HEK293 (cell line): ENCODE measurements at regions not wholly inside any gene's neighbourhood (a gene's known extent, or its start where the extent isn't known, plus 50 kb on each side); places are given as distances from the start of the nearest gene placed in this dataset.

ENCODE experiments used
- CTCF ChIA-PET: fragments of 350-600 bp; formaldehyde crosslinking; extraction: SDS; loops from one replicate; lab custom pipeline; 2021; ENCODE audit warnings: antibody characterized with exemption; lab: Yijun Ruan, JAX
- POLR2A ChIA-PET: fragments of 300-600 bp; formaldehyde crosslinking; extraction: SDS; loops from one replicate; lab custom pipeline; 2020; ENCODE audit warnings: antibody characterized with exemption, inconsistent platforms; lab: Yijun Ruan, JAX
- H3K27ac ChIP-seq: fragments of 200-500 bp; sonication (Bioruptor generic); 2 replicates; pipeline ENCODE4 v1.5.1; 2014; ENCODE audit warnings: low read depth, low read length, control low read depth, inconsistent platforms; ENCODE audit errors: extremely low read depth
- H3K36me3 ChIP-seq, 2 experiments: fragments of 200-500 bp in 1 of 2; sonication (Bioruptor generic) in 1 of 2; 1 replicate in 1 of 2; 2 replicates in 1 of 2; pipeline ENCODE4 v1.5.1; 2014 to 2017; ENCODE audit warnings: inconsistent platforms in 2 of 2, low read length in 2 of 2; ENCODE audit not compliant: control insufficient read depth in 2 of 2, insufficient read depth in 1 of 2
- H3K4me1 ChIP-seq: fragments of 200-500 bp; sonication (Bioruptor generic); 2 replicates; pipeline ENCODE4 v1.5.1; 2014; ENCODE audit warnings: mild to moderate bottlenecking, low read length, inconsistent platforms; ENCODE audit not compliant: control insufficient read depth, insufficient read depth
- H3K4me3 ChIP-seq: 2 replicates; pipeline ENCODE4 v1.5.1; 2011; ENCODE audit warnings: low read depth, mild to moderate bottlenecking, control low read depth, low read length, moderate library complexity
- H3K9me3 ChIP-seq: fragments of 200-500 bp; sonication (Bioruptor generic); 2 replicates; pipeline ENCODE4 v1.5.1; 2014; ENCODE audit warnings: low read depth, low read length, inconsistent platforms; ENCODE audit not compliant: control insufficient read depth, insufficient read depth
- GFI1B ChIP-seq: fragments of 450-650 bp; formaldehyde crosslinking; IDR thresholded peaks from 2 replicates; pipeline ENCODE4 v1.5.1; 2016; ENCODE audit warnings: missing biosample characterization, missing genetic modification characterization
- HOXA7 ChIP-seq: sonication (generic); formaldehyde crosslinking; IDR thresholded peaks from 2 replicates; pipeline ENCODE4 v1.8.1; 2022; ENCODE audit warnings: missing genetic modification reagents, borderline replicate concordance
- MZF1 ChIP-seq: fragments of 450-650 bp; formaldehyde crosslinking; IDR thresholded peaks from 2 replicates; pipeline ENCODE4 v1.5.1; 2017; ENCODE audit warnings: missing biosample characterization, missing genetic modification characterization, borderline replicate concordance
- TCF7L2 ChIP-seq: IDR thresholded peaks from 2 replicates; pipeline ENCODE4 v1.6.1; 2011; ENCODE audit warnings: low read depth, mild to moderate bottlenecking, inconsistent platforms, low read length, moderate library complexity, borderline replicate concordance
- WT1 ChIP-seq: fragments of 450-650 bp; formaldehyde crosslinking; IDR thresholded peaks from 2 replicates; pipeline ENCODE4 v1.5.1; 2016; ENCODE audit warnings: missing biosample characterization, missing genetic modification characterization
- ZBTB7A ChIP-seq: fragments of 450-650 bp; formaldehyde crosslinking; IDR thresholded peaks from 2 replicates; pipeline ENCODE4 v1.5.1; 2016; ENCODE audit warnings: low read depth, missing biosample characterization, missing genetic modification characterization
- ZNF133 ChIP-seq: fragments of 450-650 bp; formaldehyde crosslinking; IDR thresholded peaks from 2 replicates; pipeline ENCODE4 v1.5.1; 2016; ENCODE audit warnings: missing biosample characterization, missing genetic modification characterization
- ZNF155 ChIP-seq: fragments of 450-650 bp; formaldehyde crosslinking; IDR thresholded peaks from 2 replicates; pipeline ENCODE4 v1.5.1; 2016; ENCODE audit warnings: missing biosample characterization, missing genetic modification characterization
- ZNF169 ChIP-seq: fragments of 450-650 bp; formaldehyde crosslinking; IDR thresholded peaks from 2 replicates; pipeline ENCODE4 v1.5.1; 2016; ENCODE audit warnings: missing biosample characterization, missing genetic modification characterization
- ZNF184 ChIP-seq: fragments of 450-650 bp; IDR thresholded peaks from 2 replicates; pipeline ENCODE4 v1.5.1; 2018; ENCODE audit warnings: missing biosample characterization, mild to moderate bottlenecking, missing genetic modification characterization
- ZNF2 ChIP-seq: fragments of 450-650 bp; formaldehyde crosslinking; IDR thresholded peaks from 2 replicates; pipeline ENCODE4 v1.5.1; 2016; ENCODE audit warnings: missing biosample characterization, missing genetic modification characterization
- ZNF211 ChIP-seq: fragments of 450-650 bp; formaldehyde crosslinking; IDR thresholded peaks from 2 replicates; pipeline ENCODE4 v1.5.1; 2016; ENCODE audit warnings: low read depth, missing biosample characterization, missing genetic modification characterization
- ZNF221 ChIP-seq: fragments of 450-650 bp; formaldehyde crosslinking; IDR thresholded peaks from 2 replicates; pipeline ENCODE4 v1.5.1; 2017; ENCODE audit warnings: missing biosample characterization, missing genetic modification characterization, borderline replicate concordance
- ZNF350 ChIP-seq: fragments of 450-650 bp; formaldehyde crosslinking; IDR thresholded peaks from 2 replicates; pipeline ENCODE4 v1.5.0; 2017; ENCODE audit warnings: missing biosample characterization, mild to moderate bottlenecking, missing genetic modification characterization
- ZNF423 ChIP-seq: fragments of 450-650 bp; formaldehyde crosslinking; IDR thresholded peaks from 2 replicates; pipeline ENCODE4 v1.5.1; 2016; ENCODE audit warnings: missing biosample characterization, missing genetic modification characterization
- ZNF610 ChIP-seq: fragments of 450-650 bp; formaldehyde crosslinking; IDR thresholded peaks from 2 replicates; pipeline ENCODE4 v1.5.1; 2016; ENCODE audit warnings: missing biosample characterization, missing genetic modification characterization, borderline replicate concordance
- ZNF658 ChIP-seq: fragments of 450-650 bp; formaldehyde crosslinking; IDR thresholded peaks from 2 replicates; pipeline ENCODE4; 2016; ENCODE audit warnings: missing biosample characterization, missing genetic modification characterization
- ZNF670 ChIP-seq: fragments of 450-650 bp; formaldehyde crosslinking; IDR thresholded peaks from 2 replicates; pipeline ENCODE4 v1.5.1; 2016; ENCODE audit warnings: missing biosample characterization, missing genetic modification characterization, low read depth
- ZNF768 ChIP-seq: fragments of 450-650 bp; formaldehyde crosslinking; IDR thresholded peaks from 2 replicates; pipeline ENCODE4 v1.5.1; 2018; ENCODE audit warnings: missing biosample characterization, mild to moderate bottlenecking, missing genetic modification characterization
- ZNF830 ChIP-seq: fragments of 450-650 bp; IDR thresholded peaks from 2 replicates; pipeline ENCODE4 v1.5.0; 2018; ENCODE audit warnings: missing biosample characterization, missing genetic modification characterization, low read depth, mild to moderate bottlenecking, moderate library complexity
- TF ChIP-seq, protein P1 (sequence below): sonication (generic); formaldehyde crosslinking; IDR thresholded peaks from 2 replicates; pipeline ENCODE4 v1.8.1; 2022; ENCODE audit warnings: mild to moderate bottlenecking, moderate library complexity, missing genetic modification reagents
- TF ChIP-seq, protein P2 (sequence below): fragments of 450-650 bp; formaldehyde crosslinking; IDR thresholded peaks from 2 replicates; pipeline ENCODE4 v1.5.1; 2016; ENCODE audit warnings: missing biosample characterization, missing genetic modification characterization, low read depth
- TF ChIP-seq, protein P3 (sequence below): fragments of 450-650 bp; formaldehyde crosslinking; IDR thresholded peaks from 2 replicates; pipeline ENCODE4 v1.5.1; 2016; ENCODE audit warnings: missing biosample characterization, missing genetic modification characterization
- TF ChIP-seq, protein P4 (sequence below): fragments of 450-650 bp; formaldehyde crosslinking; IDR thresholded peaks from 2 replicates; pipeline ENCODE4 v1.5.1; 2016; ENCODE audit warnings: missing biosample characterization, missing genetic modification characterization
- TF ChIP-seq, protein P5 (sequence below): fragments of 450-650 bp; formaldehyde crosslinking; optimal IDR thresholded peaks from 2 replicates; pipeline ENCODE3; 2016; ENCODE audit warnings: missing biosample characterization, mild to moderate bottlenecking, missing genetic modification characterization

DNA sequence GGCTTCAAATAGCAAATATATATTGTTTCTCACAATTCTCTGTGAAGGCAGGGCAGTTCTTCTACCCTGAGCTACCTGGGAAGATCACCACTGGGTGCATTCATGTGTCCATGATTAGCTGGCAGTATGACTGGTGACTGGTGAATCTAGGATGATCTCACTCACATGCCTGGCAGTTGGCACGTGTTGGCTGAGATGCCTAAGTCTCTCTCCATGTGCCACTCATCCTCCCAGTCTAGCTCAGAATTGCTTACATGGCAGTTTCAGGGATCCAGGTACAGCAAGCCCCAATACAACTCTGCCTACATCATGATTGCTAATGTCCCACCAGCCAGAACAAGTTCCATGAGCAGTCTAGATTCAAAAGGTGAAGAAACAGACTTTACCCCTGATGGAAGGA, 346.8 kb upstream of the CNR1 start (continued):
- TF ChIP-seq, protein P1, sequence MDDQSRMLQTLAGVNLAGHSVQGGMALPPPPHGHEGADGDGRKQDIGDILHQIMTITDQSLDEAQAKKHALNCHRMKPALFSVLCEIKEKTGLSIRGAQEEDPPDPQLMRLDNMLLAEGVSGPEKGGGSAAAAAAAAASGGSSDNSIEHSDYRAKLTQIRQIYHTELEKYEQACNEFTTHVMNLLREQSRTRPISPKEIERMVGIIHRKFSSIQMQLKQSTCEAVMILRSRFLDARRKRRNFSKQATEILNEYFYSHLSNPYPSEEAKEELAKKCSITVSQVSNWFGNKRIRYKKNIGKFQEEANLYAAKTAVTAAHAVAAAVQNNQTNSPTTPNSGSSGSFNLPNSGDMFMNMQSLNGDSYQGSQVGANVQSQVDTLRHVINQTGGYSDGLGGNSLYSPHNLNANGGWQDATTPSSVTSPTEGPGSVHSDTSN = no peak
- no peak for TF ChIP-seq ZNF155 (tag by site-specific recombination)
- TF ChIP-seq, protein P2, sequence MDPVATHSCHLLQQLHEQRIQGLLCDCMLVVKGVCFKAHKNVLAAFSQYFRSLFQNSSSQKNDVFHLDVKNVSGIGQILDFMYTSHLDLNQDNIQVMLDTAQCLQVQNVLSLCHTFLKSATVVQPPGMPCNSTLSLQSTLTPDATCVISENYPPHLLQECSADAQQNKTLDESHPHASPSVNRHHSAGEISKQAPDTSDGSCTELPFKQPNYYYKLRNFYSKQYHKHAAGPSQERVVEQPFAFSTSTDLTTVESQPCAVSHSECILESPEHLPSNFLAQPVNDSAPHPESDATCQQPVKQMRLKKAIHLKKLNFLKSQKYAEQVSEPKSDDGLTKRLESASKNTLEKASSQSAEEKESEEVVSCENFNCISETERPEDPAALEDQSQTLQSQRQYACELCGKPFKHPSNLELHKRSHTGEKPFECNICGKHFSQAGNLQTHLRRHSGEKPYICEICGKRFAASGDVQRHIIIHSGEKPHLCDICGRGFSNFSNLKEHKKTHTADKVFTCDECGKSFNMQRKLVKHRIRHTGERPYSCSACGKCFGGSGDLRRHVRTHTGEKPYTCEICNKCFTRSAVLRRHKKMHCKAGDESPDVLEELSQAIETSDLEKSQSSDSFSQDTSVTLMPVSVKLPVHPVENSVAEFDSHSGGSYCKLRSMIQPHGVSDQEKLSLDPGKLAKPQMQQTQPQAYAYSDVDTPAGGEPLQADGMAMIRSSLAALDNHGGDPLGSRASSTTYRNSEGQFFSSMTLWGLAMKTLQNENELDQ (tag by site-specific recombination) = no peak
- no peak for TF ChIP-seq MZF1 (tag by site-specific recombination)
- no peak for TF ChIP-seq ZNF169 (tag by site-specific recombination)
- TF ChIP-seq ZNF670 (tag by site-specific recombination) = no peak

DNA sequence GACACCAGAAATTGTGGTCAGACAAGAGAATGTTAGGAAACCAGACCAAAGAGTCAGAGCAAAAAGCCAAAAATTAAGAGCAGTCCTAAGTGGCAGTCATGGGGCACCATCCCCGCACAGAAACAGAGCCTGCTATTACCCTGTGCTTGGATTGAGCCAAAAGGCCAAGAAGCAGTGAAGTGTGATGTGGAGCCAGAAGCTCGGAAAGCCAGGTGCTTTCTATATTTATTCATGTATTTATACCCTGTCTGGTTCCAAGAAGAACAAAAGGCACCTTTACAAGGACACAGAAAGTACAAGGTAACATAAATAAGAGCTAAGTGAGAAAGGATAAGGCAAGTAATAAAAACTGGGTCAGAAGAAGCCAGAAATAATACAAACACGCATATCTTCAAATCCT, 336.2 kb upstream of the CNR1 start:
- POLR2A ChIA-PET = no interaction called here
- CTCF ChIA-PET = no interaction called here
- Histone ChIP-seq H3K27ac (no peak overlapping the region), H3K4me1 (no peaks in the 10 kb centered on the region), H3K4me3 (no peak overlapping the region), H3K36me3 (no peaks in the 10 kb centered on the region), H3K9me3 (no peaks in the 10 kb centered on the region; the same call in 1 of the 2 replicates)
- no peak for TF ChIP-seq ZNF830 (tag by site-specific recombination)
- TF ChIP-seq, protein P3, sequence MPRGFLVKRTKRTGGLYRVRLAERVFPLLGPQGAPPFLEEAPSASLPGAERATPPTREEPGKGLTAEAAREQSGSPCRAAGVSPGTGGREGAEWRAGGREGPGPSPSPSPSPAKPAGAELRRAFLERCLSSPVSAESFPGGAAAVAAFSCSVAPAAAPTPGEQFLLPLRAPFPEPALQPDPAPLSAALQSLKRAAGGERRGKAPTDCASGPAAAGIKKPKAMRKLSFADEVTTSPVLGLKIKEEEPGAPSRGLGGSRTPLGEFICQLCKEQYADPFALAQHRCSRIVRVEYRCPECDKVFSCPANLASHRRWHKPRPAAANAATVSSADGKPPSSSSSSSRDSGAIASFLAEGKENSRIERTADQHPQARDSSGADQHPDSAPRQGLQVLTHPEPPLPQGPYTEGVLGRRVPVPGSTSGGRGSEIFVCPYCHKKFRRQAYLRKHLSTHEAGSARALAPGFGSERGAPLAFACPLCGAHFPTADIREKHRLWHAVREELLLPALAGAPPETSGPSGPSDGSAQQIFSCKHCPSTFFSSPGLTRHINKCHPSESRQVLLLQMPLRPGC = no peak

DNA sequence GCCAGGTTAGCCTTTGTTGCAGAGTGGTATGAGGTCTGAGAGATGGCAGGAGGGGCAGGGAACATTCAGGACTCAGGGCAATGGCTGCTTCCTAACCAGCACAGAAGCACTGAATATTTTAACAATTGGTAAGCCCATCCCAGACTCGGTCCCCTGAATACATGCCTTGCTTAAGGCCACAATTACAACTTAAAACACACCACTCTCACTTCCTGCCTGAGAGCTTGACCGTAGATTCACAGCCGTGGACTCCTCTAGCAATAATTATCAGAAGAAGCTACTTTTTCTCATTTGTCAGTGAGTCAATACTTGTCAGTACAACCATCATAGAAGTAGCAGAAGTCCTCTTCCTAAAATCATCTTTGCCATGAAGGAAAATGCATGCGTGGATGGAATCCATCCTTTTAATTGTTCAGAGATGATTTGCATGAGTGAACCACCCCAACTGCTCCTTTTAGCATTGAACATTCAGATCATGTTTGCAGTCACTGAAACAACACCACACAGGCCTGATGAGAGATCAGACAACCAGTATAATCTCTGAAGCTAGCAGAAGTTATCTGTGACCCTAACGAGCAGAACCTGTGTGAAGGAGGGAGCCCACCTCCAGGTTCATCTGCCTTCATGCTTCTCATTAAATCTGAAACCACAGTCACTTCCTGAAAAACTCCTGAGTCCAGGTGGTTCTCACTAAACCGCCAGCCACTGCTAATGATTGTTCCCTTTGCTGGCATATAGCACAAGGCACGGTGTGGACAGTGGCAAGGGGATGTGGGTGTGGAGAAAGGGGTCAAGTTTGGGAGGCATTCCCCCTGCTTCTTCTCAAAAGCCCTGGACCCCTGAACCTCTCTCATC, 333.9 kb upstream of the CNR1 start:
- ChIA-PET POLR2A (no interaction called here), CTCF (interaction anchor here (0.6 kb wide), 1 partner anchor 577 kb away, joined by 3 read pairs; no protein-coding TSS in a partner anchor)
- Histone ChIP-seq H3K4me3 (no peak overlapping the region), H3K27ac (no peak overlapping the region), H3K9me3 (no peaks in the 10 kb centered on the region; the same call in 1 of the 2 replicates), H3K36me3 (no peaks in the 10 kb centered on the region), H3K4me1 (no peaks in the 10 kb centered on the region)
- TF ChIP-seq HOXA7 (CRISPR knock-in tag) (no peak), ZNF184 (tag by site-specific recombination) (no peak), ZNF610 (tag by site-specific recombination) (no peak), ZNF830 (tag by site-specific recombination) (no peak), GFI1B (no peak), ZNF350 (no peak), WT1 (no peak), ZNF221 (no peak), ZNF133 (tag by site-specific recombination) (no peak), ZNF658 (no peak), ZNF211 (tag by site-specific recombination) (no peak), ZNF768 (tag by site-specific recombination) (no peak), ZNF2 (tag by site-specific recombination) (no peak), TCF7L2 (no peak), ZBTB7A (tag by site-specific recombination) (no peak), ZNF423 (tag by site-specific recombination) (no peak)
- TF ChIP-seq, protein P4, sequence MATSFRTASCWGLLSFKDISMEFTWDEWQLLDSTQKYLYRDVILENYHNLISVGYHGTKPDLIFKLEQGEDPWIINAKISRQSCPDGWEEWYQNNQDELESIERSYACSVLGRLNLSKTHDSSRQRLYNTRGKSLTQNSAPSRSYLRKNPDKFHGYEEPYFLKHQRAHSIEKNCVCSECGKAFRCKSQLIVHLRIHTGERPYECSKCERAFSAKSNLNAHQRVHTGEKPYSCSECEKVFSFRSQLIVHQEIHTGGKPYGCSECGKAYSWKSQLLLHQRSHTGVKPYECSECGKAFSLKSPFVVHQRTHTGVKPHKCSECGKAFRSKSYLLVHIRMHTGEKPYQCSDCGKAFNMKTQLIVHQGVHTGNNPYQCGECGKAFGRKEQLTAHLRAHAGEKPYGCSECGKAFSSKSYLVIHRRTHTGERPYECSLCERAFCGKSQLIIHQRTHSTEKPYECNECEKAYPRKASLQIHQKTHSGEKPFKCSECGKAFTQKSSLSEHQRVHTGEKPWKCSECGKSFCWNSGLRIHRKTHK = no peak
- TF ChIP-seq, protein P5, sequence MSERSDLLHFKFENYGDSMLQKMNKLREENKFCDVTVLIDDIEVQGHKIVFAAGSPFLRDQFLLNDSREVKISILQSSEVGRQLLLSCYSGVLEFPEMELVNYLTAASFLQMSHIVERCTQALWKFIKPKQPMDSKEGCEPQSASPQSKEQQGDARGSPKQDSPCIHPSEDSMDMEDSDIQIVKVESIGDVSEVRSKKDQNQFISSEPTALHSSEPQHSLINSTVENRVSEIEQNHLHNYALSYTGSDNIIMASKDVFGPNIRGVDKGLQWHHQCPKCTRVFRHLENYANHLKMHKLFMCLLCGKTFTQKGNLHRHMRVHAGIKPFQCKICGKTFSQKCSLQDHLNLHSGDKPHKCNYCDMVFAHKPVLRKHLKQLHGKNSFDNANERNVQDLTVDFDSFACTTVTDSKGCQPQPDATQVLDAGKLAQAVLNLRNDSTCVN (tag by site-specific recombination) = no peak
